ENCODE measurements at regions not wholly inside any gene's neighbourhood (a gene's known extent, or its start where the extent isn't known, plus 50 kb on each side); places are given as distances from the start of the nearest gene placed in this dataset.

- Mint-ChIP-seq H3K4me1 (ENCODE audit: unreplicated experiment) (peaks cover 12% of the 10 kb centered on the region), H3K4me3 (no peak overlapping the region), H3K9me3 (no peaks in the 10 kb centered on the region), H3K27ac (no peak overlapping the region), H3K36me3 (no peaks in the 10 kb centered on the region), H3K27me3 (peaks cover 29% of the 10 kb centered on the region)
- DNase-seq (ENCODE audit: extremely low spot score, unreplicated experiment) = no peak
- TF ChIP-seq, protein P1, sequence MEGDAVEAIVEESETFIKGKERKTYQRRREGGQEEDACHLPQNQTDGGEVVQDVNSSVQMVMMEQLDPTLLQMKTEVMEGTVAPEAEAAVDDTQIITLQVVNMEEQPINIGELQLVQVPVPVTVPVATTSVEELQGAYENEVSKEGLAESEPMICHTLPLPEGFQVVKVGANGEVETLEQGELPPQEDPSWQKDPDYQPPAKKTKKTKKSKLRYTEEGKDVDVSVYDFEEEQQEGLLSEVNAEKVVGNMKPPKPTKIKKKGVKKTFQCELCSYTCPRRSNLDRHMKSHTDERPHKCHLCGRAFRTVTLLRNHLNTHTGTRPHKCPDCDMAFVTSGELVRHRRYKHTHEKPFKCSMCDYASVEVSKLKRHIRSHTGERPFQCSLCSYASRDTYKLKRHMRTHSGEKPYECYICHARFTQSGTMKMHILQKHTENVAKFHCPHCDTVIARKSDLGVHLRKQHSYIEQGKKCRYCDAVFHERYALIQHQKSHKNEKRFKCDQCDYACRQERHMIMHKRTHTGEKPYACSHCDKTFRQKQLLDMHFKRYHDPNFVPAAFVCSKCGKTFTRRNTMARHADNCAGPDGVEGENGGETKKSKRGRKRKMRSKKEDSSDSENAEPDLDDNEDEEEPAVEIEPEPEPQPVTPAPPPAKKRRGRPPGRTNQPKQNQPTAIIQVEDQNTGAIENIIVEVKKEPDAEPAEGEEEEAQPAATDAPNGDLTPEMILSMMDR (conservative IDR thresholded peaks at IDR 0.05) = no peak
Observed at GRCh38 chr13:99666146-99666805, 165.0 kb downstream of the TM9SF2 start.

GRCh38 chr13:99665711-99666110, 164.4 kb downstream of the TM9SF2 start:
- H3K4me3 Mint-ChIP-seq = no peak overlapping the region
- no peak overlapping the region for H3K27ac Mint-ChIP-seq
- no peaks in the 10 kb centered on the region for H3K9me3 Mint-ChIP-seq
- DNase-seq (ENCODE audit: extremely low spot score, unreplicated experiment) = no peak
- peaks cover 12% of the 10 kb centered on the region for H3K4me1 Mint-ChIP-seq (ENCODE audit: unreplicated experiment)
- H3K27me3 Mint-ChIP-seq = peaks cover 28% of the 10 kb centered on the region
- H3K36me3 Mint-ChIP-seq = no peaks in the 10 kb centered on the region
- TF ChIP-seq, protein P1 (conservative IDR thresholded peaks at IDR 0.05) = no peak

DNA sequence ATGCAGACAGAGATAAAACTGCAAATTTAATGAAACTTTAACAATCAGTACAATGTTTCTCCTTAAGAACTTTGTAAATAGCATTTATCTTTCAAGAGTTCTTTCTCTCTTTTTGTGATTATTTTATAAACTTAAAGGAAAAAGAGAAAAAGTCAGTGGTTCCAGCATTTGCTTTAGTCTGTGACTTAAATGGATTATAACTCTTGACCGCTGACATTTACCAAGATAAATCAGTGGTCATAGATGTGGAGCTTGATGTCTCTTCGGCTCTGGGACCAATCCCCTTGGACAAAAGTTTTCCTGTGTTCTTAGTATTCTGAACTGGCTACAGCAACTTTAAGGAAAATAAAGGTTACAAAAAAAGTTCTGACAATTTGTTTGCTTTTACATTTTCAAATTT, 162.6 kb downstream of the TM9SF2 start:
- TF ChIP-seq, protein P1 (conservative IDR thresholded peaks at IDR 0.05) = no peak
- no peaks in the 10 kb centered on the region for H3K9me3 Mint-ChIP-seq
- DNase-seq (ENCODE audit: extremely low spot score, unreplicated experiment) = no peak
- peaks cover 37% of the 10 kb centered on the region for H3K27me3 Mint-ChIP-seq
- no peaks in the 10 kb centered on the region for H3K36me3 Mint-ChIP-seq
- peaks cover 24% of the 10 kb centered on the region for H3K4me1 Mint-ChIP-seq (ENCODE audit: unreplicated experiment)
- no peak overlapping the region for H3K27ac Mint-ChIP-seq
- no peak overlapping the region for H3K4me3 Mint-ChIP-seq

DNA sequence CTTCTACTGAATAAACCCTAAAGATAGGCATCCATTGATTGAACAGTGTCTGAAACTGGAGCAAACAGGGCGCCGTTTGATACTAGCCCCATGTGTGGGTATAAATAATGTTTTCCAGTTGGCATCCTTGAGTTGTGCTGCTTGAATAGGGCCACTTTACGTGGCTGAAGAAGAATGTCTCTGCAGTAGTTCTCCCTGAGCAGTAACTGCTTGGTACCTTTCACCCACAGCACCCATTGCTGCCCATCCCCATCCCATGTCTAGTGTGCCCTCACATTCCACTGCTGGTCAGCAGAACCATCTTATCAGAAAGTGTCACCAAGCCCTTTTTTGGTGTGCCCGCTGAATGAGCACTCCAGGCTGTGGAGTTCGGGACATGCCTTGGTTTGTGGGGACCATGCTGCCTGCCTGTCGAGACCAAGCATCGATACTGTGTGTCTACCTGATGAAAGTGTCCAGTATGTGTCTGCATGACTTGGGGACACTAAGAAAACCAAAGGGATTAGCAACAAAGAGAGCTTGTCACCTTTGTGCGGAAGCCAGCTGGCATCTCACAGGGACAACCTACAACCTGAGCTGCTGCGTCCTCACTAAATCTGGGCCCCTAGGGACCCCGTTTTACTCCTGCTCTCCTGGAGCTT, 162.0 kb downstream of the TM9SF2 start:
- TF ChIP-seq, protein P1 (conservative IDR thresholded peaks at IDR 0.05) = no peak
- H3K4me3 Mint-ChIP-seq = no peak overlapping the region
- H3K27ac Mint-ChIP-seq = no peak overlapping the region
- peaks cover 28% of the 10 kb centered on the region for H3K4me1 Mint-ChIP-seq (ENCODE audit: unreplicated experiment)
- H3K36me3 Mint-ChIP-seq = no peaks in the 10 kb centered on the region
- H3K27me3 Mint-ChIP-seq = peaks cover 41% of the 10 kb centered on the region
- no peak for DNase-seq (ENCODE audit: extremely low spot score, unreplicated experiment)
- H3K9me3 Mint-ChIP-seq = no peaks in the 10 kb centered on the region

DNA sequence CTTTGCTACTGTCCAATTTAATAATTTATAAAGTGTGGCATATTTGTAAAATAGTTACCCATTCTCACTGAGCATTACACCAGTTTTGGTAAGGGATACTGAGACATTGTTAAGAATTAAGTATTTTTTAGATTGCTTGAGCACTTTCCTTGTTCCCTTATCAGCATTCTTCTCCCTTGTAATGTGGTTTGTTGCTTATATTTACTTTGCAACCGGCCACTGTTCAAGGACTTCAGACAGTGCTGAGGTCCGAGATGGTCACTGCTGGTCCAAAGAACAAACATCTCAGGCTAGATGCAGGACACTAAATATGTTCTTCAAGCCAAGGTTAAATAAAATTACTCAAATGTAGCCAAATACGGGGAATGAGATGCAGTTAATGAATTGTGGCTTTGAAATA, 161.4 kb downstream of the TM9SF2 start:
- Mint-ChIP-seq H3K4me3 (no peak overlapping the region), H3K27ac (no peak overlapping the region), H3K27me3 (peaks cover 40% of the 10 kb centered on the region), H3K36me3 (no peaks in the 10 kb centered on the region), H3K4me1 (ENCODE audit: unreplicated experiment) (peaks cover 28% of the 10 kb centered on the region), H3K9me3 (no peaks in the 10 kb centered on the region)
- DNase-seq (ENCODE audit: extremely low spot score, unreplicated experiment) = no peak
- TF ChIP-seq, protein P1 (conservative IDR thresholded peaks at IDR 0.05) = no peak
